ENCODE measurements at regions not wholly inside any gene's neighbourhood (a gene's known extent, or its start where the extent isn't known, plus 50 kb on each side); places are given as distances from the start of the nearest gene placed in this dataset.
"Not testable (repeated sequence)": the region's sequence is repeated elsewhere in the genome, so short reads cannot be mapped to it uniquely, and the experiment has no call there.

DNA sequence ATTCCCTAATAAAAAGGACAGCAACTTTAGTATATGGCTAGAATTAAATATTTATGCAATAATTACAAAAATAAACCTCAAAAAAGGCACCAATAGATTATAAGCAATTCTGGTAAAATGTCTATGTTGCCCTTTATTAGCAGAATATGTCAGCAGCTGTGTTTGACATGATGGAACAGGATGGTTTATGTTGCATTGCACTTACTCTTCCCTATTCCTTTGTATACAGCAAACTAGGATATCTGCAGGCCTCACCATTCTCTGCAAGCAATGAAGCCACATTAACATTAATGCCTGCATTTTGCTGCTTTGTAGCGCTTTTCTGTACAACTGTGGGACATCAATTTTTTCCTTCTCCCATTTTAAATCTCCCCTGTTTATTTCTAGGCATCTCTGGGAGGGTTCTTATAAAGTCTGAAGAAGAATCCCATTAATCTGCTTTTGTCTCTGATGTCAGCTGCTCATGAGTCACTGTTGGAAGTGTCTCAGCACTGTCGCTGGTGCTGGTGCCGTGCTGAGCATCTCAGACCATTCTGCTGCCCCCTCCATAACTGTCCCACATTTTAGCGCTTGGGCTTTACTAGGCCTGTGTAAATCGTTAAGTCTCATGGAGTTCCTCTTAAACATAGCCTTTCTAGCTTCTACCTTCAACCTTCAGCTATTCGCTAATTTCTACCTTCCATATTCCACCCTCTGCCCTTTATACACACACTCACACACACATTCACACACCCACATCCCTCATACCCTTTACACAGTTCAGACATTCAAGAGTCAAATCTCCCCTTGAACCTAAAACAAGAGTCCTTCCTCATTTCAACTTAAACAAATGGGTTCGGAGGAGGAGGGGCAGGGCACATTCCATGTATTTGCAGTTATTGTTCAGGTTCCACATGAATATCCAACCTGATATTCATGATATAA lies 64.4 kb upstream of the TRHDE start:
- ChIA-PET CTCF (ENCODE audit: unreplicated experiment) (no interaction called here), POLR2A (interaction anchor here (0.6 kb wide), 1 partner anchor 250 kb away, joined by 3 read pairs; no protein-coding TSS in a partner anchor)
- Histone ChIP-seq H3K4me3 (ENCODE audit: low read depth, low read length, poor library complexity, severe bottlenecking) (no peak overlapping the region), H3K4me1 (ENCODE audit: insufficient read depth, low read length, poor library complexity, severe bottlenecking) (no peaks in the 10 kb centered on the region), H4K20me1 (ENCODE audit: insufficient read depth, low read length) (no peaks in the 10 kb centered on the region), H3K36me3 (ENCODE audit: insufficient read depth, low read length) (no peaks in the 10 kb centered on the region), H3K9me2 (ENCODE audit: insufficient read depth, low read length) (no peaks in the 10 kb centered on the region), H3K4me2 (ENCODE audit: low read length) (no peak overlapping the region), H3K9me3 (ENCODE audit: low read length) (no peaks in the 10 kb centered on the region), H3K27ac (ENCODE audit: low read depth, low read length, poor library complexity, severe bottlenecking) (no peak overlapping the region), H2AFZ (ENCODE audit: low read length) (no peak overlapping the region), H3K79me2 (ENCODE audit: insufficient read depth, low read depth, low read length) (no peaks in the 10 kb centered on the region)
- no TSS peak for BruUV-seq (replicated peaks)
- no peak for DNase-seq (ENCODE audit: low spot score)
- intact Hi-C loops (cut with micrococcal nuclease; ENCODE audit: unreplicated experiment) = no loop called here
- TF ChIP-seq, protein P1, sequence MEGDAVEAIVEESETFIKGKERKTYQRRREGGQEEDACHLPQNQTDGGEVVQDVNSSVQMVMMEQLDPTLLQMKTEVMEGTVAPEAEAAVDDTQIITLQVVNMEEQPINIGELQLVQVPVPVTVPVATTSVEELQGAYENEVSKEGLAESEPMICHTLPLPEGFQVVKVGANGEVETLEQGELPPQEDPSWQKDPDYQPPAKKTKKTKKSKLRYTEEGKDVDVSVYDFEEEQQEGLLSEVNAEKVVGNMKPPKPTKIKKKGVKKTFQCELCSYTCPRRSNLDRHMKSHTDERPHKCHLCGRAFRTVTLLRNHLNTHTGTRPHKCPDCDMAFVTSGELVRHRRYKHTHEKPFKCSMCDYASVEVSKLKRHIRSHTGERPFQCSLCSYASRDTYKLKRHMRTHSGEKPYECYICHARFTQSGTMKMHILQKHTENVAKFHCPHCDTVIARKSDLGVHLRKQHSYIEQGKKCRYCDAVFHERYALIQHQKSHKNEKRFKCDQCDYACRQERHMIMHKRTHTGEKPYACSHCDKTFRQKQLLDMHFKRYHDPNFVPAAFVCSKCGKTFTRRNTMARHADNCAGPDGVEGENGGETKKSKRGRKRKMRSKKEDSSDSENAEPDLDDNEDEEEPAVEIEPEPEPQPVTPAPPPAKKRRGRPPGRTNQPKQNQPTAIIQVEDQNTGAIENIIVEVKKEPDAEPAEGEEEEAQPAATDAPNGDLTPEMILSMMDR (conservative IDR thresholded peaks at IDR 0.05; ENCODE audit: low read length) = no peak
- no peak for TF ChIP-seq EZH2phosphoT487 (IDR thresholded peaks at IDR 0.05; ENCODE audit: borderline replicate concordance, low read depth, low read length)

DNA sequence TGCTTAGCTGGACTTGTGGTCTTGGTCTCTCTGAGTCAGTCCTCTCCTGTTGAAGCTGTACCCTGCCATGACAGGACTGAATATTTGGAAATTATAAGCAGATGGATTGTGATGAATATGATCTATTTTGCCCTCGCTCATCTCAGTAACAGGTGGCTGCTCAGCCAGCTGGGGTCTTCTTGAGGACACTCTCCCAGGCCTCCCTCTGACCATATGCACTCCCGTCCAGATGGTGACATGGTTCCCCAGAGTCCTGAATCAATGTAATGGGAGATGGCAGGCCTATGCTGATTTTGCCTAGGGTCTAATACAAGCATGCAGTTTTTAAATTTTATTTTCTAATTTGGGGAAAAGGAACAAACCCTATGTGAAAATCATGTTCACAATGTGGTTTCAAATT lies 63.1 kb upstream of the TRHDE start:
- no peak for TF ChIP-seq EZH2phosphoT487 (IDR thresholded peaks at IDR 0.05; ENCODE audit: borderline replicate concordance, low read depth, low read length)
- TF ChIP-seq, protein P1 (conservative IDR thresholded peaks at IDR 0.05; ENCODE audit: low read length) = no peak
- no peak for DNase-seq (ENCODE audit: low spot score)
- no peaks in the 10 kb centered on the region for H4K20me1 ChIP-seq (ENCODE audit: insufficient read depth, low read length)
- H3K9me2 ChIP-seq (ENCODE audit: insufficient read depth, low read length) = no peaks in the 10 kb centered on the region
- no peak overlapping the region for H3K4me2 ChIP-seq (ENCODE audit: low read length)
- BruUV-seq (replicated peaks) = no TSS peak
- intact Hi-C loops (cut with micrococcal nuclease; ENCODE audit: unreplicated experiment) = no loop called here
- H3K4me3 ChIP-seq (ENCODE audit: low read depth, low read length, poor library complexity, severe bottlenecking) = no peak overlapping the region
- no peaks in the 10 kb centered on the region for H3K36me3 ChIP-seq (ENCODE audit: insufficient read depth, low read length)
- H3K79me2 ChIP-seq (ENCODE audit: insufficient read depth, low read depth, low read length) = no peaks in the 10 kb centered on the region
- no peak overlapping the region for H3K27ac ChIP-seq (ENCODE audit: low read depth, low read length, poor library complexity, severe bottlenecking)
- no peaks in the 10 kb centered on the region for H3K9me3 ChIP-seq (ENCODE audit: low read length)
- CTCF ChIA-PET (ENCODE audit: unreplicated experiment) = no interaction called here
- H3K4me1 ChIP-seq (ENCODE audit: insufficient read depth, low read length, poor library complexity, severe bottlenecking) = no peaks in the 10 kb centered on the region
- POLR2A ChIA-PET = interaction anchor here (1.3 kb wide), 1 partner anchor 1565 kb away, joined by 3 read pairs; no protein-coding TSS in a partner anchor
- no peak overlapping the region for H2AFZ ChIP-seq (ENCODE audit: low read length)

DNA sequence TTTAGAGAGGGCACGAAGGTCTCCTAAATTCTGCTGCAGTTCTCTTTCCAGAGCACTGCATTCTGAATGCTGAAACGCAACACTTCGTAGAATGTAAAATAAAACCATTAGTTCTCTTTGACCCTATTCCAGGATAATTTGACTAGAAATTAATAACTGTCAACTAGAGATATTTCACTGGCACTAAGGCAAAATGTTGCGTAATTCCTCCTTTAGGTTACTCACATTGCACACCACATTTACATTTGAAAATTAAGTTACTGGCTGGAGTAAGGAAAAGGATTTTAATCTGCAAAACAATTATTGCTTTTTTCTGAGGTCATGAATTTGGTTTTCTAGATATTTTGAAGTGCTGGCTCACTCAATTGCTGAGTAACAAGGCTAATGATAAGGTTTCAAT lies 58.0 kb upstream of the TRHDE start:
- TF ChIP-seq, protein P1 (conservative IDR thresholded peaks at IDR 0.05; ENCODE audit: low read length) = no peak
- no peak for TF ChIP-seq EZH2phosphoT487 (IDR thresholded peaks at IDR 0.05; ENCODE audit: borderline replicate concordance, low read depth, low read length)
- H4K20me1 ChIP-seq (ENCODE audit: insufficient read depth, low read length) = no peaks in the 10 kb centered on the region

GRCh38 chr12:72215287-72215686 lies 56.9 kb upstream of the TRHDE start:
- H3K9me3 ChIP-seq (ENCODE audit: low read length); H3K9me2 ChIP-seq (ENCODE audit: insufficient read depth, low read length); intact Hi-C loops (cut with micrococcal nuclease; ENCODE audit: unreplicated experiment); H3K27ac ChIP-seq (ENCODE audit: low read depth, low read length, poor library complexity, severe bottlenecking); DNase-seq (ENCODE audit: low spot score); H3K79me2 ChIP-seq (ENCODE audit: insufficient read depth, low read depth, low read length); H3K4me2 ChIP-seq (ENCODE audit: low read length); H4K20me1 ChIP-seq (ENCODE audit: insufficient read depth, low read length); BruUV-seq (replicated peaks); H3K36me3 ChIP-seq (ENCODE audit: insufficient read depth, low read length); H3K4me3 ChIP-seq (ENCODE audit: low read depth, low read length, poor library complexity, severe bottlenecking); CTCF ChIA-PET (ENCODE audit: unreplicated experiment); H2AFZ ChIP-seq (ENCODE audit: low read length); POLR2A ChIA-PET; H3K4me1 ChIP-seq (ENCODE audit: insufficient read depth, low read length, poor library complexity, severe bottlenecking): not testable (repeated sequence)

More for the DNA sequence above, 58.0 kb upstream of the TRHDE start:
- H3K4me1 ChIP-seq (ENCODE audit: insufficient read depth, low read length, poor library complexity, severe bottlenecking) = no peaks in the 10 kb centered on the region
- no peak overlapping the region for H3K27ac ChIP-seq (ENCODE audit: low read depth, low read length, poor library complexity, severe bottlenecking)
- H3K36me3 ChIP-seq (ENCODE audit: insufficient read depth, low read length) = no peaks in the 10 kb centered on the region
- BruUV-seq (replicated peaks) = no TSS peak
- no peak overlapping the region for H2AFZ ChIP-seq (ENCODE audit: low read length)
- H3K4me3 ChIP-seq (ENCODE audit: low read depth, low read length, poor library complexity, severe bottlenecking) = no peak overlapping the region
- CTCF ChIA-PET (ENCODE audit: unreplicated experiment) = interaction anchor here (0.5 kb wide), 1 partner anchor 79 kb away, joined by 3 read pairs; no protein-coding TSS in a partner anchor
- DNase-seq (ENCODE audit: low spot score) = no peak
- intact Hi-C loops (cut with micrococcal nuclease; ENCODE audit: unreplicated experiment) = no loop called here
- no peaks in the 10 kb centered on the region for H3K79me2 ChIP-seq (ENCODE audit: insufficient read depth, low read depth, low read length)
- no peaks in the 10 kb centered on the region for H3K9me2 ChIP-seq (ENCODE audit: insufficient read depth, low read length)
- no peak overlapping the region for H3K4me2 ChIP-seq (ENCODE audit: low read length)
- POLR2A ChIA-PET = no interaction called here
- no peaks in the 10 kb centered on the region for H3K9me3 ChIP-seq (ENCODE audit: low read length)

Data from OCI-LY7 (cell line).